H9 (cell line): ENCODE measurements at regions not wholly inside any gene's neighbourhood (a gene's known extent, or its start where the extent isn't known, plus 50 kb on each side); places are given as distances from the start of the nearest gene placed in this dataset.

Source experiments
- DNase-seq: peaks from one replicate; pipeline ENCODE4 v3.0.0-alpha.2; 2017
- H2AFZ ChIP-seq: one replicate; pipeline ENCODE4 v1.6.1; 2013; ENCODE audit warnings: mild to moderate bottlenecking, low read length, control low read depth, moderate library complexity
- H2AK5ac ChIP-seq: 2 replicates; pipeline ENCODE4 v1.6.1; 2013; ENCODE audit warnings: low read length, control low read depth, mixed read lengths; ENCODE audit not compliant: insufficient read length
- H2BK120ac ChIP-seq: one replicate; pipeline ENCODE4 v1.6.1; 2013; ENCODE audit warnings: low read depth, mild to moderate bottlenecking, low read length, control low read depth, inconsistent platforms; ENCODE audit not compliant: poor library complexity, severe bottlenecking
- H2BK12ac ChIP-seq: 2 replicates; pipeline ENCODE4 v1.6.1; 2013; ENCODE audit warnings: low read length, control low read depth, mixed read lengths, low read depth; ENCODE audit not compliant: insufficient read length
- H2BK15ac ChIP-seq: 2 replicates; pipeline ENCODE4 v1.6.1; 2013; ENCODE audit warnings: low read depth, low read length, control low read depth
- H2BK20ac ChIP-seq: one replicate; pipeline ENCODE4 v1.6.1; 2013; ENCODE audit warnings: low read depth, mild to moderate bottlenecking, low read length, control low read depth, inconsistent platforms; ENCODE audit not compliant: poor library complexity, severe bottlenecking
- H2BK5ac ChIP-seq: 2 replicates; pipeline ENCODE4 v1.6.1; 2013; ENCODE audit warnings: low read length, control low read depth, mixed read lengths; ENCODE audit not compliant: insufficient read length
- H3K14ac ChIP-seq: 2 replicates; pipeline ENCODE4 v1.6.1; 2013; ENCODE audit warnings: low read length, control low read depth; ENCODE audit not compliant: insufficient read depth
- H3K18ac ChIP-seq: 2 replicates; pipeline ENCODE4 v1.6.1; 2013; ENCODE audit warnings: low read depth, mild to moderate bottlenecking, mixed read lengths, low read length, control low read depth; ENCODE audit not compliant: insufficient read length
- H3K23ac ChIP-seq: 2 replicates; pipeline ENCODE4 v1.6.1; 2013; ENCODE audit warnings: low read length, control low read depth, mixed read lengths, low read depth; ENCODE audit not compliant: insufficient read length
- H3K23me2 ChIP-seq: 2 replicates; pipeline ENCODE4 v1.6.1; 2013; ENCODE audit warnings: low read depth, mild to moderate bottlenecking, mixed read lengths, low read length, control low read depth; ENCODE audit not compliant: insufficient read length, poor library complexity, severe bottlenecking
- H3K27ac ChIP-seq: 2 replicates; pipeline ENCODE4 v1.5.1; 2013; ENCODE audit warnings: low read length, control low read depth, mixed read lengths, low read depth; ENCODE audit not compliant: insufficient read length
- H3K27me3 ChIP-seq: 2 replicates; pipeline ENCODE4 v1.6.1; 2013; ENCODE audit warnings: low read length, control low read depth, inconsistent platforms; ENCODE audit not compliant: insufficient read depth
- H3K4ac ChIP-seq: 2 replicates; pipeline ENCODE4 v1.6.1; 2013; ENCODE audit warnings: low read depth, mild to moderate bottlenecking, control low read depth, inconsistent platforms, low read length, moderate library complexity
- H3K4me1 ChIP-seq: 2 replicates; pipeline ENCODE4 v1.6.1; 2013; ENCODE audit warnings: low read length, control low read depth, inconsistent platforms; ENCODE audit not compliant: insufficient read depth
- H3K4me2 ChIP-seq: 2 replicates; pipeline ENCODE4 v1.6.1; 2013; ENCODE audit warnings: low read length, control low read depth, mixed read lengths; ENCODE audit not compliant: insufficient read length, insufficient read depth
- H3K56ac ChIP-seq: 2 replicates; pipeline ENCODE4 v1.6.1; 2013; ENCODE audit warnings: low read depth, mild to moderate bottlenecking, mixed read lengths, low read length, control low read depth; ENCODE audit not compliant: insufficient read length
- H3K79me1 ChIP-seq: 2 replicates; pipeline ENCODE4 v1.6.1; 2013; ENCODE audit warnings: low read depth, mild to moderate bottlenecking, moderate library complexity, low read length, control low read depth, inconsistent platforms; ENCODE audit not compliant: insufficient read depth, poor library complexity, severe bottlenecking
- H3K79me2 ChIP-seq: 2 replicates; pipeline ENCODE4 v1.6.1; 2013; ENCODE audit warnings: low read length, control low read depth, inconsistent platforms; ENCODE audit not compliant: insufficient read depth
- H3K9ac ChIP-seq: 2 replicates; pipeline ENCODE4 v1.6.1; 2013; ENCODE audit warnings: low read length, control low read depth, mixed read lengths; ENCODE audit not compliant: insufficient read length; ENCODE audit errors: extremely low read depth
- H3K9me3 ChIP-seq: one replicate; pipeline ENCODE4 v1.6.1; 2013; ENCODE audit warnings: low read depth, low read length, inconsistent platforms; ENCODE audit not compliant: control insufficient read depth
- H3T11ph ChIP-seq: one replicate; pipeline ENCODE4 v1.6.1; 2013; ENCODE audit warnings: mild to moderate bottlenecking, low read length, control low read depth, inconsistent platforms
- H4K20me1 ChIP-seq: one replicate; pipeline ENCODE4 v1.6.1; 2013; ENCODE audit not compliant: control insufficient read depth, insufficient read length, insufficient read depth
- H4K5ac ChIP-seq: 2 replicates; pipeline ENCODE4 v1.6.1; 2013; ENCODE audit warnings: low read depth, mild to moderate bottlenecking, mixed read lengths, low read length, control low read depth; ENCODE audit not compliant: insufficient read length
- H4K8ac ChIP-seq: replicated peaks from 2 replicates; pipeline ENCODE4 v1.6.1; 2013; ENCODE audit warnings: low read length, control low read depth, mixed read lengths, low read depth; ENCODE audit not compliant: insufficient read length
- H4K91ac ChIP-seq: 2 replicates; pipeline ENCODE4 v1.6.1; 2013; ENCODE audit warnings: low read depth, mild to moderate bottlenecking, moderate library complexity, mixed read lengths, low read length, control low read depth; ENCODE audit not compliant: insufficient read length
- H3K27ac Mint-ChIP-seq, 3 experiments: 2 replicates in 2 of 3; 3 replicates in 1 of 3; pipeline ENCODE4 v1.8.0; 2020 to 2021; ENCODE audit warnings: mixed read lengths in 3 of 3, mild to moderate bottlenecking in 1 of 3, moderate library complexity in 1 of 3
- H3K27me3 Mint-ChIP-seq: 2 replicates; pipeline ENCODE4 v1.8.0; 2021; ENCODE audit warnings: low read depth, mild to moderate bottlenecking, moderate library complexity, mixed read lengths
- H3K36me3 Mint-ChIP-seq, 3 experiments: 2 replicates in 2 of 3; 3 replicates in 1 of 3; pipeline ENCODE4 v1.8.0; 2020 to 2021; ENCODE audit warnings: low read depth in 3 of 3, mixed read lengths in 3 of 3; ENCODE audit not compliant: insufficient read depth in 1 of 3
- H3K4me1 Mint-ChIP-seq, 2 experiments: 2 replicates each; pipeline ENCODE4 v1.8.0; 2020; ENCODE audit warnings: mixed read lengths in 2 of 2
- H3K4me3 Mint-ChIP-seq, 2 experiments: 2 replicates in 1 of 2; 3 replicates in 1 of 2; pipeline ENCODE4 v1.8.0; 2020 to 2021; ENCODE audit warnings: mild to moderate bottlenecking in 2 of 2, mixed read lengths in 2 of 2, moderate library complexity in 1 of 2
- H3K9me3 Mint-ChIP-seq, 2 experiments: 2 replicates in 1 of 2; 3 replicates in 1 of 2; pipeline ENCODE4 v1.8.0; 2020; ENCODE audit warnings: mild to moderate bottlenecking in 2 of 2, mixed read lengths in 2 of 2, moderate library complexity in 1 of 2
- CTCF ChIP-seq: fragments of 200-600 bp; sonication (generic); conservative IDR thresholded peaks from 3 replicates; pipeline ENCODE4 v1.8.0; 2021; ENCODE audit warnings: antibody characterized with exemption, mild to moderate bottlenecking
- WGBS: extraction: QIAGEN DNeasy Blood & Tissue Kit; methylation state at CpG from one replicate; pipeline ENCODE4 v1.1.7; 2013; ENCODE audit warnings: missing lambda C conversion rate, low lambda C conversion rate, mixed read lengths; ENCODE audit not compliant: insufficient read length; ENCODE audit errors: extremely low coverage; 5-methylcytosine and 5-hydroxymethylcytosine counted together

- H2BK20ac ChIP-seq: no peak overlapping the region
- no peak overlapping the region for H3K4me3 Mint-ChIP-seq
- no peak overlapping the region for H2AFZ ChIP-seq
- H3K27ac Mint-ChIP-seq: no peak overlapping the region
- no peaks in the 10 kb centered on the region for H3K79me2 ChIP-seq
- H4K20me1 ChIP-seq: no peaks in the 10 kb centered on the region
- peaks cover under 1% of the 10 kb centered on the region for H3K27me3 Mint-ChIP-seq
- H2BK5ac ChIP-seq: no peak overlapping the region
- no peak overlapping the region for H3K14ac ChIP-seq
- H4K8ac ChIP-seq: no peak overlapping the region
- H3K4me1 ChIP-seq: no peaks in the 10 kb centered on the region
- H2AK5ac ChIP-seq: no peak overlapping the region
- TF ChIP-seq CTCF: no peak
- H3K9me3 ChIP-seq: no peaks in the 10 kb centered on the region
- H4K5ac ChIP-seq: no peak overlapping the region
- no peak overlapping the region for H3K4me2 ChIP-seq
- H3K79me1 ChIP-seq: no peaks in the 10 kb centered on the region
- no peaks in the 10 kb centered on the region for H3K27me3 ChIP-seq
- H3K56ac ChIP-seq: no peak overlapping the region
- no peak for DNase-seq
- H3T11ph ChIP-seq: no peak overlapping the region
- H3K4me1 Mint-ChIP-seq: no peaks in the 10 kb centered on the region
- no peak overlapping the region for H2BK15ac ChIP-seq
- peaks cover 4 to 8% of the 10 kb centered on the region in 2 experiments; a peak in 4 of 5 replicates for H3K9me3 Mint-ChIP-seq
- no CpG with 5 or more reads among the region's 4 CpGs for WGBS
- peaks cover 0 to 5% (median 3%) of the 10 kb centered on the region in 3 experiments; a peak in 3 of 7 replicates for H3K36me3 Mint-ChIP-seq
- H2BK12ac ChIP-seq: no peak overlapping the region
- no peak overlapping the region for H3K18ac ChIP-seq
- no peak overlapping the region for H3K9ac ChIP-seq
- H4K91ac ChIP-seq: no peak overlapping the region
- H3K4ac ChIP-seq: no peak overlapping the region
- no peak overlapping the region for H3K27ac ChIP-seq
- no peak overlapping the region for H2BK120ac ChIP-seq
- H3K23ac ChIP-seq: no peak overlapping the region
- H3K23me2 ChIP-seq: no peaks in the 10 kb centered on the region
Measured at GRCh38 chr2:122384768-122385333, 629.4 kb downstream of the TSN start.
